Stimulated activated CD4-positive, alpha-beta T cell treated with anti-CD3 and anti-CD28 coated beads, Interleukin-15, amount 100 ng/mL, for 48 hours (primary cell): ENCODE measurements at regions not wholly inside any gene's neighbourhood (a gene's known extent, or its start where the extent isn't known, plus 50 kb on each side); places are given as distances from the start of the nearest gene placed in this dataset.
"Not testable (repeated sequence)": the region's sequence is repeated elsewhere in the genome, so short reads cannot be mapped to it uniquely, and the experiment has no call there.

Experiments used
- DNase-seq, 2 donors: peaks; one replicate each; pipeline ENCODE4 v3.0.0-alpha.2; 2020; ENCODE audit warnings: low read depth in 2 of 2

GRCh38 chr3:27556887-27557286 is 72.7 kb upstream of the SLC4A7 start:
- no peak for DNase-seq

- DNase-seq, result no peak
Measured at GRCh38 chr3:27554706-27555105, 70.5 kb upstream of the SLC4A7 start.

- no peak for DNase-seq
Measured at GRCh38 chr3:27553886-27554540, 69.8 kb upstream of the SLC4A7 start.

GRCh38 chr3:27552708-27553107 is 68.5 kb upstream of the SLC4A7 start:
- not testable (repeated sequence) for DNase-seq

GRCh38 chr3:27551413-27551812 is 67.2 kb upstream of the SLC4A7 start:
- not testable (repeated sequence) for DNase-seq

- DNase-seq, result no peak
Measured at GRCh38 chr3:27545061-27545460, 60.9 kb upstream of the SLC4A7 start.

GRCh38 chr3:27544372-27544865 is 60.2 kb upstream of the SLC4A7 start:
- no peak for DNase-seq

GRCh38 chr3:27542476-27542875 is 58.3 kb upstream of the SLC4A7 start:
- DNase-seq, result no peak

- no peak for DNase-seq
Measured at GRCh38 chr3:27540231-27540630, 56.0 kb upstream of the SLC4A7 start.

GRCh38 chr3:27536491-27536890 is 52.3 kb upstream of the SLC4A7 start:
- no peak for DNase-seq

GRCh38 chr3:27535809-27536392 is 51.7 kb upstream of the SLC4A7 start:
- no peak for DNase-seq

GRCh38 chr3:27533718-27534573 is 49.8 kb upstream of the SLC4A7 start:
- peak in 1 of 2 donors; percentile 16 for DNase-seq
